RWPE1 (cell line): ENCODE measurements at regions not wholly inside any gene's neighbourhood (a gene's known extent, or its start where the extent isn't known, plus 50 kb on each side); places are given as distances from the start of the nearest gene placed in this dataset.

ENCODE experiments used
- CTCF ChIA-PET: fragments of 350-600 bp; sonication (Branson Sonifier 250); formaldehyde crosslinking; extraction: SDS; loops from one replicate; lab custom pipeline; 2021; lab: Yijun Ruan, JAX
- POLR2A ChIA-PET: fragments of 400-600 bp; formaldehyde crosslinking; extraction: SDS; loops from one replicate; lab custom pipeline; 2020; ENCODE audit warnings: antibody characterized with exemption; ENCODE audit not compliant: low non-redundant PET; lab: Yijun Ruan, JAX
- DNase-seq: peaks from one replicate; pipeline ENCODE4 v3.0.0; 2012; ENCODE audit warnings: low spot score
- H3K27ac ChIP-seq: fragments of 450-650 bp; 2 replicates; pipeline ENCODE4 v1.5.1; 2017
- TF ChIP-seq, protein P1 (sequence below): fragments of 450-650 bp; conservative IDR thresholded peaks from 2 replicates; pipeline ENCODE4 v1.5.1; 2017; ENCODE audit warnings: low read depth, mild to moderate bottlenecking

DNA sequence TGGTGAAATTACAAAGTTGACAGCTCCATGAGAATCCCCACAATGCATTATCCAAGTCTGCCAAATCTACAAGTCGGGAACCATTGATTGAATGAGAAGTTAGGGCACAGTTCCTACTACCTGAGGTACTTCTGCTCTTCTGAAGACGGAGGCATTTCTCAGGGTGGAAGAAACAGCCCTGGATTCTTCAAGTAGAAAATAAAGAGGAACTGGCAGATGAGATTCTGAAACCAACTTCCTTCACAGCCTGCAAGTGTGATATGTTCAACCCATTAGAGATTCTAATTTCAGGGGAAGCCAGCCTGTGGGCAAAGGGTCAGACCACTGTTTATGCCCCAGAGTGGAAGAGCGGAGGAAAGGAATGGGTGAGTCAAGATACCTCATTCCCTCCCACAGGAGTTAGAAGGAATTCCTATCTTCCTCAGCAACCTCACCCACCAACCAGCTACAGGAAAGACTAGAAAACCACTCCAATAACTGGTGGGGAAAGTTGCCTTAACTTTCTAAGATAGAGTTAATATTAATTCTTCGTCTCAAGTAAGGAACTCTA, 50.5 kb upstream of the BMPER start:
- ChIA-PET POLR2A (no interaction called here), CTCF (no interaction called here)
- DNase-seq, result no peak
- TF ChIP-seq, protein P1, sequence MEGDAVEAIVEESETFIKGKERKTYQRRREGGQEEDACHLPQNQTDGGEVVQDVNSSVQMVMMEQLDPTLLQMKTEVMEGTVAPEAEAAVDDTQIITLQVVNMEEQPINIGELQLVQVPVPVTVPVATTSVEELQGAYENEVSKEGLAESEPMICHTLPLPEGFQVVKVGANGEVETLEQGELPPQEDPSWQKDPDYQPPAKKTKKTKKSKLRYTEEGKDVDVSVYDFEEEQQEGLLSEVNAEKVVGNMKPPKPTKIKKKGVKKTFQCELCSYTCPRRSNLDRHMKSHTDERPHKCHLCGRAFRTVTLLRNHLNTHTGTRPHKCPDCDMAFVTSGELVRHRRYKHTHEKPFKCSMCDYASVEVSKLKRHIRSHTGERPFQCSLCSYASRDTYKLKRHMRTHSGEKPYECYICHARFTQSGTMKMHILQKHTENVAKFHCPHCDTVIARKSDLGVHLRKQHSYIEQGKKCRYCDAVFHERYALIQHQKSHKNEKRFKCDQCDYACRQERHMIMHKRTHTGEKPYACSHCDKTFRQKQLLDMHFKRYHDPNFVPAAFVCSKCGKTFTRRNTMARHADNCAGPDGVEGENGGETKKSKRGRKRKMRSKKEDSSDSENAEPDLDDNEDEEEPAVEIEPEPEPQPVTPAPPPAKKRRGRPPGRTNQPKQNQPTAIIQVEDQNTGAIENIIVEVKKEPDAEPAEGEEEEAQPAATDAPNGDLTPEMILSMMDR, result no peak
- no peak overlapping the region for H3K27ac ChIP-seq
